ENCODE measurements at regions not wholly inside any gene's neighbourhood (a gene's known extent, or its start where the extent isn't known, plus 50 kb on each side); places are given as distances from the start of the nearest gene placed in this dataset.

GRCh38 chr7:125255810-125256209 is 326.2 kb upstream of the POT1 start:
- ATAC-seq (ENCODE audit: low FRiP score) (no peak), DNase-seq (ENCODE audit: low spot score) (no peak)

GRCh38 chr7:125254566-125254965 is 324.9 kb upstream of the POT1 start:
- ATAC-seq (ENCODE audit: low FRiP score) (no peak), DNase-seq (ENCODE audit: low spot score) (no peak)
- TF ChIP-seq CTCF (IDR thresholded peaks at IDR 0.05): no peak

More at GRCh38 chr7:125255810-125256209, 326.2 kb upstream of the POT1 start:
- no peak for TF ChIP-seq CTCF (IDR thresholded peaks at IDR 0.05)

GRCh38 chr7:125253452-125254190 is 324.0 kb upstream of the POT1 start:
- ATAC-seq (ENCODE audit: low FRiP score) (no peak), DNase-seq (ENCODE audit: low spot score) (no peak)
- no peak for TF ChIP-seq CTCF (IDR thresholded peaks at IDR 0.05)

GRCh38 chr7:125247514-125248098 is 318.0 kb upstream of the POT1 start:
- no peak for TF ChIP-seq CTCF (IDR thresholded peaks at IDR 0.05)
- ATAC-seq (ENCODE audit: low FRiP score): no peak
- no peak for DNase-seq (ENCODE audit: low spot score)

- no peak for DNase-seq (ENCODE audit: low spot score)
- no peak for ATAC-seq (ENCODE audit: low FRiP score)
- TF ChIP-seq CTCF (IDR thresholded peaks at IDR 0.05): no peak
These were observed 317.1 kb upstream of the POT1 start for GRCh38 chr7:125246706-125247105.

- TF ChIP-seq CTCF (IDR thresholded peaks at IDR 0.05): no peak
- DNase-seq (ENCODE audit: low spot score): no peak
- no peak for ATAC-seq (ENCODE audit: low FRiP score)
These were observed 311.9 kb upstream of the POT1 start for GRCh38 chr7:125241548-125241947.

- ATAC-seq (ENCODE audit: low FRiP score): no peak
- TF ChIP-seq CTCF (IDR thresholded peaks at IDR 0.05): no peak
- no peak for DNase-seq (ENCODE audit: low spot score)
These were observed 293.0 kb upstream of the POT1 start for GRCh38 chr7:125222596-125222995.

All from omental fat pad (tissue), 3 donors.